CD4-positive, alpha-beta T cell treated with Interleukin-4 for 1 hour (primary cell): ENCODE measurements at regions not wholly inside any gene's neighbourhood (a gene's known extent, or its start where the extent isn't known, plus 50 kb on each side); places are given as distances from the start of the nearest gene placed in this dataset.
A peak's percentile ranks its signal among the peaks of the same experiment; 100 is the strongest.

ENCODE experiments used
- DNase-seq, 2 donors: peaks; one replicate each; pipeline ENCODE4 v3.0.0-alpha.2; 2020 to 2022

DNA sequence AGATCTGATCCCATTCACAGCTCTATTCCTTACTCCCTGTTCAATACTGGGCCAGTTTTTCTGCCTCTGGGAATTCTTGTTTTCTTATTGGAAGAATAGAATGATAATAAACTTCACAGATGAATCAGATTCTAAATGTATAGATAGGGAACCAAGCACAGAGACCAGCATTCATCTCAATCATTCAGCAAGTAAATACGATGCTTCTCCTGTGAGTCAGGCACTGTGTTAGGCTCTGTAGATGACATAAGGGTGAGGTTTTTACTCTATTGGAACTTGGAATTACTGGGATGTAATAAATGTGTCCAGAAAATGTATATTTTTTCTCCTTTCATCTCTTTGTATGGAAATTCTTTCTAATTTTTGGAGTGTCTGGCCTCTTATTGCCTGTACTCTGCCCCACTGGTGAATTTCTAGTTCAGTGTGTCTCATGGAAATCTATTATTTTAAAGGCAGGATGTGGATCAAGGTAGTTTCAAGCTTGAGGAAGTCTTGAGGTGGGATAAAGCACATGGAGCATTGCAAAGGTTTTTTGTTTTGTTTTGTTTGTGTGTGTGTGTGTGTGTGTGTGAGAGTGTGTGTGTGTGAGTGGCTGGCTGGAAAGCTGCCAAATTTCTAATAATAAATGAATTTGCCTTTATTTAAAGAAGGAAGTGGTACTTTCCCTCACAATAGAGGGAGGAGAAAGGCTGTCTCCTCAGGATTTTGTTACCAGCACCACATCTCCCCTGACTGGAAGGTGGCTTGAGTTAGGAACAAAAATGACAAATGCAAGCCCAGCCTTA lies 117.9 kb upstream of the HS3ST1 start:
- no peak for DNase-seq

GRCh38 chr4:11545651-11546050 lies 117.0 kb upstream of the HS3ST1 start:
- DNase-seq: no peak

DNA sequence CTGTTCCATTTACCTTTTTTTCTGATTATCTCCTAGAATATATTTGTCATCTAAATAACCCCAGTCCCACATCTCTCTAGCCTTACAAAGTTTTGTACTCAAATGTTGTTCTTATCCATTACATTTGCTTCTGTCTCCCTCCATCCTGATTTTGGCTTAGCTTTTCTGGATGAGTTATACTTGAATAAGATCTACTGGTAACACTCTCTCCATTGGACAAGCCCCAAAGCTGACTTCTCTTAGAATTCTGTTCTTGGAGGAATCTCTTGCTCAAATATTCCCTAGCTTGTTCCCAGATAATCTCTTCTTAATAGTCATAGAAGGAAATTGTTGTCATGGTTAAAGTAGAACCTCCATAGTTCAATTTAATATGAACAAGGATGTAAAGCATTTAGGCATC lies 115.5 kb upstream of the HS3ST1 start:
- no peak for DNase-seq

DNA sequence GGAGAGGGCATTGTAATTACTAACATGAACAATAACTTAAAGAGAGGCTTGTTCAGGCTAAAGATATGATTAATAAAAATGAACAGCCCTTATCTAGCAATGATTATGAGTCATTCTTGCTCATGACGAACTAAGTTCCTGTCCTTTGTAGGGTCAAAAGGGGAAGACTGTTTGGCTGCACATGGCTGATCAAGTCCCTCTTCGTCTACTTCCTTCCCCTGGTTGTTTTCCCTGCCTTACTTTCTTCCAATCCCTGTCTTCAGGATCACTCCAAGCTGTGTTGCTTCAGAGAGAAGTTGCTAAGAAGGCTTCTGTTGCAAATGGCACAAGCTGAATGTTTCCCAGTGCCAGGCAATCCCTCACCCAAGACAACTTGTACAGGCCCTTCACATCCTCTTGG lies 115.0 kb upstream of the HS3ST1 start:
- no peak for DNase-seq

DNA sequence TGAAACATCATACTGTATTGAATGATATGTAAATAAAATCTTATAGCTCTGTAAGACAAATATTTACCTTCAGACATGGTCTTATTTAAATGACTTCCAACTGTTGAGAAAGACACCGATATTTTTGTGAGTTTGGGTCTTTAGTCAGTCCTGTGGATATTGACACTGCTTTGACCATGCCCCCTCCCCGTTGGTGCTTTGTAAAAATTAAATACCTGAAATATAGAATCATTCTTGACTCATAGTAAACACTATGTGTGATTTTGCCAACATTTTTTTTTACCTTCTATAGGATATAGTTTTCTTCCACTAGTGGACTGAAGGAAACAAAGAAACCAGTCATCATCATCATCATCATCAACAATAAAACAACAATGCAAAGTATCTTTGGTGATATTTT lies 114.3 kb upstream of the HS3ST1 start:
- DNase-seq: no peak

GRCh38 chr4:11537846-11538245 lies 109.2 kb upstream of the HS3ST1 start:
- DNase-seq: no peak

- DNase-seq: no peak
These were observed 106.6 kb upstream of the HS3ST1 start for GRCh38 chr4:11535333-11535732.

DNA sequence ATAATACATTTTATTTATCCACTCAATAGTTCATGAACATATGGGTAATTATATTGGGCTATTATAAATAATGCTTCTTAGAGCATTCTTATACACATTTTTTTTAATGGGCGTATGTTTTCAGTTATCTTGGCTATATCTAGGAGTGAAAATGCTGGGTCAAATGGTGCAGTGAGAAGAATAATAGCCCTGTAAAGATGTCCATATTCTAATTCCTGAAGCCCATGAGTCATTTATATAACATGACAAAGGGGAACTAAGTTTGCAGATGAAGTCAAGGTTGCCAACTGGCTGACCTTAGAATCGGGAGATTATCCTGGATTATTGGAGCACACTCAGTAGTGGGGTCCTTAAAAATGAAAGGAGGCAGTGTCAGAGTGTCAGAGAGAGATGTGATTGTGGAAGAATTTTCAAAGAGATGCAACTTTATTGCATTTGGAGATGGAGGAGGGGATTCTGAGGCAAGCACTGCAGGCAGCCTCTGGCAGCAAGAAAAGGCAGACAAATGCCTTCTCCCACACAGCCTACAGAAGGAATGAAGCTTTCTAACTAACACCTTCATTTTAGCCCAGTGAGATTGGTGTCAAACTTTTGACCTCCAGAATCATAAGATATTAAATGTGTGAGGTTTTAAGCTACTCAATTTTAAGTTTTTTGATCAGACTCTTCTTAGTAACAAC lies 106.1 kb upstream of the HS3ST1 start:
- no peak for DNase-seq

DNA sequence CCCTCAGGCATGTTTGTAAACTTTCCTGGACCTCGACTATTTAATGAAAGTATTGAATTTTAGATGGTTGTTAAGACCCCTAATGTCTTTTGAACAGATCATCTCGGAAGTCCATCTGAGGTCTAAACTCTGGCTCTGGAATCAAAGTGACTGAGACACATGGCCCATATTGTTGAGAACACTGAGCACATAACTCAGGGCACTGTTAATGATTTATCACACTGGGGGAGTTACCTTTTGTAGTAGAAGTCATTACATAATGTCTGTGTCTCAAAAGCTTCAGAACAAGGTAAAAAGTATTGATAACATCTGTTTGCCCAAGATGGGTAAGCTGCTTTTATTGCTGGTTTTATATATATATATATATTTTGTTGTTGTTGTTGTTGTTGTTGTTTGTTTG lies 103.4 kb upstream of the HS3ST1 start:
- no peak for DNase-seq

- no peak for DNase-seq
These were observed 101.0 kb upstream of the HS3ST1 start for GRCh38 chr4:11529625-11530201.

DNA sequence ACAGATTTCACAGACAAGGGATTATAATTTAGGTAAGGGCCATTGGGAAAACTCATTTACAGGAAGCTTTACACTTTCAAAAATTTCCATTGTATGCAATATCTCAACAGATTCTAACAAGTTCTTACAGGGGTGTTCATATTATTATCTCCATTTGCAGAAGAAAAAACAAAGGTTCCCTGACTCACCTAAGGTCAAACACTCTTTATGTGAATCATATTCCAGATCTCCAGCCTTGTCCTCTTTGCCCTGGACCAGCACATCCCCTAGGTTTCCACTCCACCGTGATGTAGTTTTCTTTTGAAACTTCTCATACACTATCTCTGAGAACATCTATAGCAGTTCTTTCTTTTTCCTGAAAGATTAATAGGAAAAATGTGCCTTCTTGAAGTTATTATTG lies 96.4 kb upstream of the HS3ST1 start:
- no peak for DNase-seq

- no peak for DNase-seq
These were observed 90.1 kb upstream of the HS3ST1 start for GRCh38 chr4:11518754-11519153.

DNA sequence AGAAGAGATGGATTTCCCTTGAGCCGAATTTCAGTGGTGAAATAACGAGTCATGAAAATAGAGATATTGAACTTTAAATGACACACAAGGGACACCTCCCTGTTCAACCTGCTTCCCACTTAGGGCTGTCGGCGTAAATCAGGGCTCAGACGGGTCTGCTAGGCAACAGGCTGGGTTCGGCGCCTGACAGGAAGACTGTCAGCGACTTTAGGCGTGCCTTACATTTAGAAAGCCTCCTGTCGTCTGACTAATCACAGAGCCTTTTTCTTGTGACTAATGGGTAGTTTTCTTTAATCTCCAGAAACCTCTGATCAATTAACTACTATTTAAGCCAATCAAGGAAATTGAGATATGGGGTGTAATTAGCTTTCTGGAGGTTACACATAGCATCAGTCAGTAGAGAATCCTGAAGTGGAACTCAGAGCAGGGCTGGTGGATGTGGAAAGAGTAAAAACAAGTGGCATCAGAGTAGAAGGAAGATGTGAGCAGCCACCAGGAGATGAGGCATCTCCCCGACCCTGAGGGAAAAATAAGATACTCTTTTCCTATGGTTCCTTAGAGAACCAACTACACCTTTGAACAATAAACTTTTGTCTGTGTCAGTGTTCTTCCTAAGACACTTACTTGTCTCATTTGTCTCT lies 86.2 kb upstream of the HS3ST1 start:
- DNase-seq: no peak

DNA sequence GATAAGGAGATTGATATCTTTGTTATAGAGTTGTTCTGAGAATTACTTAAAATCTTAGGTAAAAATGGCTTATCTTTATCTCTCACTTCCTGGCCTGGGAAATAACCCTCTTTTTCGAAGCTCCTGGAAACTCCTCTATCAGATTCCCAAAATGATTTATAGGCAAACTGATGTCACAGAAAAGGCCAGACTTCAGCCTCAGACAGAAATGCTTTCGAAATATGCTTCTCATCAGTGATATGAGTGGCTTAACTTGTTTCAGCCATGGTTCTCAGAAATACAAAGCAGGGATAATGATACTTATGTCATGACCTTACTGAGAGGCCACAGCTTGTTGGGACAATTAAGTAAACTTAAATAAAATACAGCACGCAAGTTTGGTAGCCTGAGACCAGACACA lies 85.3 kb upstream of the HS3ST1 start:
- no peak for DNase-seq

DNA sequence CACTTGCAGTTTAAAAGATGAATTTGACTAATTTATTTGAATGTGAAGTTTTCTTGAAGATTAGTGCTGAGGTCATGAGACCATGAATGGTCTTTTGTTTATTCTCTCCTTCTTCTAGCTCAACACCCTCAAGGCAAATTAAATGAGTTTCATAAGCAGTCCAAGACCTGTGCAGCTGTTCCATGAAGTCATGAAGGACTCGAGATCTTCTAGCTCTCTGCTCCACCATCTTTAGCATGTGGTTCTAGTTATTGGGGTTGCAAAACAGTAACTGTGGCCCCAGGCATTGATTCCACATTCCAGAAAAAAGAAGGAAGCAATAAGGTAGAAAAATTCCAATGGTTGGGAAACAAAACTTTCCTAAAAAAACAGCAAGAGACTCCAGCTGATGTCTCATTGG lies 84.2 kb upstream of the HS3ST1 start:
- DNase-seq: no peak

DNA sequence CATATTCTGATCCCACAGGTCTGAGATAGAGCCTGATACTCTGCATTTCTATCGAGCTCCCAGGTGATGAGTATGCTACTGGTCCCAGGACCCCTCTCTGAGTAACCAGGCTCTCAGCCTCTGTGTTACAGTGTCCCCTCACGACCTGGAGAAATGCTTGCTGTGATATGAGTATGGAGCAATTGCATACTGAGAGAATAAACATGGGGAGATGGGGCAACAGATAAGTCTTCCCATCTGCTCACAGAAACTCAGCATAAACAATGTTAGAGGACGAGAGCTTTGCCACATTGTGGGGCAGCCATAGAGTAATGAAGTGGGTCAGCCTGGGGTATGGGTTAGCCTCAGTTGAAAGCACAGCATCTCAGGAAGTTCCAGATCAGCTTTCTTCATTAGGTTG lies 82.6 kb upstream of the HS3ST1 start:
- DNase-seq: no peak

DNA sequence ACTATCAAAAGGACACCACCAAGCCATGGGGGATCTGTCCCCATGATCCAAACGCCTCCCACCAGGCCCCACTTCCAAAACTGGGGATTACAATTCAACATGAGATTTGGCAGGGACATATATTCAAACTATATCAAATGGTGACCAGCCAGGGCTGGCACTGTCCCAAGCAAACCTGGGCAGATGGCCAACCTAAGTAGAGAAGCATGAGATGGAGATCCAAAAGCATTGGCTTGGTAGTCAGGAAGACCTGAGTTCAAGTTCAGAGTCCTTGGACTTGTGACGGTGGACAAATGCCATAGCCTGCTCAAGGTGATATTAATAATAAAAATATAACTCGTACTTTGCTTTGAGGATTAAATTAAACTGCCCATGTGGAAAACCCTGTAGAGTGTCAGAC lies 79.2 kb upstream of the HS3ST1 start:
- no peak for DNase-seq

DNA sequence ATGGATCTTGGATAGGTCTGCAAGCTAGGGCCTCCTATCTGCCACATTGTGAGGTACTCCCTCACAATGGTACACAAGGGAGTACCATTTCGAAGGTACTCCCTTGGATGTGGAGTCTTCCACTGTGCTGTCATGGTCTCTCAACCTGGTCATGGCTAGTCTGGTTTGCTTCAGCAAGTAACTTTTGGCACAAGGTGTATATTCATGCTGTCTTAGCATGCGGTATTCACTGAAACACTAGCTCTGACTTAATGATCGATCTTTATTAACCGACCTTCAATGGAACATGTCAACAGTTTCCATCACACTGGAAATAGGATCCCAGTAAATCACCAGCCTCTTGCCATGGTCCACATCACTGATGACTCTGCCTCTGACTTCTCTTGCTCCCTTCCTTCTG lies 77.5 kb upstream of the HS3ST1 start:
- no peak for DNase-seq

DNA sequence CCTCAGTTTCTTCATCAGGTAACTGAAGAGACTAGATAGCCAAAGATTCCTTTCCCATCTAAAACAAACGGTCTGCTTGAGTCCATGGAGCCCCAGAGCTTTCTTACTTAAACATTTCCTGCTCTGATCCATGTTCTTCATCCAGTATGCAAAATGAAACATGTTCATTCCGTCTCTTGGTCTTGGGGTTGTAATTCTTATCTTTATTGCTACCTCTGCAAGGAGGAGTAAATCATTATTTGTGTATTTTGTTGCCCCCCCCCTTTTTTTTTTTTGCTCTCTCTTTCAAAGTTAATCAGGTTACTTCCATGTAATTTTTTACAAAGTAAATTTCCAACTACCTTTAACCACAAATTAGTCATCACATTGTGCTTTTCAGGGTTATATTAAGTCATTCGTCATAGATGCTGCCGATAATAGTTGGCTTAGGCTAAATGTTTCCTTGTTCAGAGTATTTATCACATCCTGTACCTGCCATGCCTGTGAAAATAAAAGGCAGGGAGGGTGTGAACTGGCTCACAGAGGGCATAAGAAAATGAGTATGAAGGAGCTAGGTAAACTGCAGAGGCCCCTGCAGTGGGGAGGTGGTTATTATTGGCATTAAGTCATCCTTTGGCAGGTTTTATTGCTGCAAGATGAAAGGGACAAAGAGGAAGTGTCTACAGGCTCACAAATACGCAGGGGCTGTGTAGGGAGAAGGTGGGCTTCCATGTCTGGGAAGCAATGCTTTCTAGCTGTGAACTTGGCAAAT lies 76.7 kb upstream of the HS3ST1 start:
- DNase-seq: peak in 1 of 2 donors; percentile 28

DNA sequence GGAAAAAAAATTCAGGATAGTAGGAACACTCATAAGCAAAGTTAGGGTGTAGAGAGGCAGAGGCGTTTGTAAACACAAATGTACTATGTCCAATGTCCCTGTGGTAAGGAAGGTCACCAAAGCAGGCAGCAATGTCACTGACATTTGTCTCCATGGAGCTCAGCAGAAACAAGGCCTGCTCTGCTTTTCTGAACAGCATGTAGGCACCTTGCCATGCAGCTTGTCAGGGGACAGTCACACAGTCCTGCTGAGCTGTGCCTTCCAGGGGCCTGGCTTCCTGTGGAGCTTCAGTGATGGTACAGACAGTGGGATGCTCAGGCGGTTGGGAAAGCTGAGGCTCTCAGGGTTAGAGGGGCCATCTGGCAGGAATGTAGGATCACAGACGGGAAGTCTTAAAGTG lies 74.5 kb upstream of the HS3ST1 start:
- DNase-seq: no peak

- DNase-seq: no peak
These were observed 69.3 kb upstream of the HS3ST1 start for GRCh38 chr4:11497972-11498371.

DNA sequence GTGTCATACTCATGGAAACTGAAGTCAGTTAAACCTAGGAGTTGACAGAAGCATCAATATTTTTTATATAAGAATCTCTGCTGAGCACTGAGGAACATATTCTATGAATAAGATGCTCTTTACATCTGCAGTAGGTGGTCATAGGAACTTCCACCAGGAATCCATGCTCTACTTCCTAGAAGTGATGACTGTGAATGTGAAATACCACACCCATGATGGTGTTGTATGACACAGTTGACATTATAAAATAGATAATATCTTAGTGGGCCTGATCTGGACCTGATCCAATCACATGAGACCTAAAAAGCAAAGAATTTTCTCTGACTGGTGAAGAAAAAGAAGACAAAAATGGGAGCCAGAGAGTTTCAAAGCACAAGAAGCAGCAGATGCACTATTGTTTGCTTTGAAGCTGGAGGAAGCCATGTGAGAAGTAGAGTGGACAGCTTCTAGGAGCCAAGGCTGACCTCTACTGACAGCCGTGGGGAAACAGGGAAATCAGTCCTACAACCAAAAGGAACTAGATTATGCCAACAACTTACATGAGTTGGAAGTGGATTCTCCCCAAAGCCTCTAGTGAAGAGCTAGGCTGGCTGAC lies 68.6 kb upstream of the HS3ST1 start:
- peak in 1 of 2 donors; percentile 19 for DNase-seq

GRCh38 chr4:11496351-11496829 lies 67.7 kb upstream of the HS3ST1 start:
- no peak for DNase-seq
